CD1c-positive myeloid dendritic cell (primary cell): ENCODE measurements at regions not wholly inside any gene's neighbourhood (a gene's known extent, or its start where the extent isn't known, plus 50 kb on each side); places are given as distances from the start of the nearest gene placed in this dataset.
"Not testable (repeated sequence)": the region's sequence is repeated elsewhere in the genome, so short reads cannot be mapped to it uniquely, and the experiment has no call there.

Source experiments
- DNase-seq: peaks from one replicate; pipeline ENCODE4 v3.0.0-alpha.2; 2016; ENCODE audit errors: extremely low spot score

GRCh38 chr5:115469904-115470516 lies 74.6 kb downstream of the FEM1C start:
- DNase-seq: no peak

- no peak for DNase-seq
Measured at GRCh38 chr5:115467628-115468027, 76.9 kb downstream of the FEM1C start.

DNA sequence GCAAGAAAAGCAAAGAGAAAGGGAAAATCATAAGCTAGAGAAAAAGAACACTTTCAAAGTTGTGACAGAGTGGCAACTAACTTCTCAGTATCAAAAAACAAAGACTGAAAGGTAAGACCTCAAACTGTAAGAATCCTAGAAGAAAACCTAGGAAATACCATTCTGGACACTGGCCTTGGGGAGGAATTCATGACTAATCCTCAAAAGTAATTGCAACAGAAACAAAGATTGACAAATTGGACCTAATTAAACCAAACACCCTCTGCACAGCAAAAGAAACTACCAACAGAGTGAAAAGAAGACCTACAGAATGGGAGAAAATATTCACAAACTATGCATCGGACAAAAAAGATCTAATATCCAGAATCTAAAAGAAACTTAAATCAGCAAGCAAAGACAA lies 79.1 kb downstream of the FEM1C start:
- DNase-seq: no peak

GRCh38 chr5:115463983-115464382 lies 80.6 kb downstream of the FEM1C start:
- DNase-seq: no peak

- peak; percentile 33 for DNase-seq
Measured at GRCh38 chr5:115461506-115462290, 82.9 kb downstream of the FEM1C start.

GRCh38 chr5:115461093-115461492 lies 83.5 kb downstream of the FEM1C start:
- no peak for DNase-seq

- DNase-seq: peak; percentile 89
Measured at GRCh38 chr5:115460472-115460871, 84.1 kb downstream of the FEM1C start.

- DNase-seq: no peak
Measured at GRCh38 chr5:115459855-115460341, 84.7 kb downstream of the FEM1C start.

- peak; percentile 74 for DNase-seq
Measured at GRCh38 chr5:115458416-115458815, 86.2 kb downstream of the FEM1C start.

- DNase-seq: peak; percentile 24
Measured at GRCh38 chr5:115458003-115458409, 86.6 kb downstream of the FEM1C start.

GRCh38 chr5:115457571-115457970 lies 87.0 kb downstream of the FEM1C start:
- DNase-seq: no peak

DNA sequence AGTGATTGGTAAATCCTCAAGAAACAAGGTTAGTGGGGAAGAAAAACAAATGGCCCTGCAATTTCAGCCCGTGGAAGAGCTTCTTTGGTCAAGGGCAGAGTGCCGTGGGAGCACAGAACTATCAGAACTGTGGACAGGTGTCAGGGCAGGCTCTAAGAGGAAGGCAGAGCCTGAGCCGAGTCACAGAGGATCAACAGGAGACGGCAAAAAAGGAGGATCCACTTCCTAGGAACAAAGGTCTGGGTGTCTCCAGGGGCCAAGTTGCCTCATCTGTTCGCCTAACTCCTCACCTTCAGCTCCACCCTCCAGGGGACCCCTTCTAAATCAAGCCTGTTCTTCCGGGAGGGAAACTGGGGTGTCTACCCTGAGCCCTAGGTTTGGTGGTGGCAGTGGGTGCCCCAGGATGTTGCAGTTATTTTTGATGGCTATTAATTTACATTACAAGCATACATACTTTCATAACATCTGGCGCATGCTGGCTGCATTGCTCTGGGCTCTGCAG lies 88.0 kb downstream of the FEM1C start:
- DNase-seq: no peak

DNA sequence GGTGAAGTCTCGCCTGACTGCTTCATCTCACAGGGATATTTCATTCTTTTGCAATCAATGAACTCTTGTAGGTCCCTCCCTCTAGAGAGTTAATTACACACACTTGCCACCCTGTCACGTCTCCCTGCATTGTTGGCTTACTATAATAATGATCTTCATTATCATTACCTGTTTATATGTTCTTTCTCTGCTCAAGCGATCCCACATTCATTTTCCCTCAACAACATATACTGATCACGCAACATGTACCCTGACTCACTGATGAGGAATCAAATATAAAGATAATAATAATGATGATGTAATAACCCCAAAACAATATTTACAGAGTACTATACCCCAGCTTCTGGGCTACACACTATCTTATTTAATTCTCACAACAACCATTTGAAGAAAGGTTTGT lies 88.5 kb downstream of the FEM1C start:
- DNase-seq: no peak

DNA sequence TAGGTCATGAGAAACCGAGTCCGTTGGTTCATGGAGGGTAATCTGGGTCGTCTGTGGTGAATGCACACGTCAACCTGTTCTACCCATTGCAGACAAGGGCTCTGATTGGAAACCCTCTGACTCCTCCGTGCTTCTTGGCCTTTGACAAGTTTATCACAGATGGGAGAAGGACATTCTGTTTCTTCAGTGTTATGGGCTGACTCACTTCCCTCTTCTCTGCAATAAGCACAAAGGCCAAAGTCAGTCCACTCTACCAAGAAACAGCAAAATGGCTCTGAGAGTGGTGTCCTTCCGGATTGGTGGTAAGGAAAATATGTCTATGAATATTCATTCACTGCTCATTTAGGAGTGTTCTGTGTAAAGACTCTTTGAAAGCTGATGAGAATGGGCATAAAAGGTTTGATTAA lies 89.3 kb downstream of the FEM1C start:
- peak; percentile 52 for DNase-seq

DNA sequence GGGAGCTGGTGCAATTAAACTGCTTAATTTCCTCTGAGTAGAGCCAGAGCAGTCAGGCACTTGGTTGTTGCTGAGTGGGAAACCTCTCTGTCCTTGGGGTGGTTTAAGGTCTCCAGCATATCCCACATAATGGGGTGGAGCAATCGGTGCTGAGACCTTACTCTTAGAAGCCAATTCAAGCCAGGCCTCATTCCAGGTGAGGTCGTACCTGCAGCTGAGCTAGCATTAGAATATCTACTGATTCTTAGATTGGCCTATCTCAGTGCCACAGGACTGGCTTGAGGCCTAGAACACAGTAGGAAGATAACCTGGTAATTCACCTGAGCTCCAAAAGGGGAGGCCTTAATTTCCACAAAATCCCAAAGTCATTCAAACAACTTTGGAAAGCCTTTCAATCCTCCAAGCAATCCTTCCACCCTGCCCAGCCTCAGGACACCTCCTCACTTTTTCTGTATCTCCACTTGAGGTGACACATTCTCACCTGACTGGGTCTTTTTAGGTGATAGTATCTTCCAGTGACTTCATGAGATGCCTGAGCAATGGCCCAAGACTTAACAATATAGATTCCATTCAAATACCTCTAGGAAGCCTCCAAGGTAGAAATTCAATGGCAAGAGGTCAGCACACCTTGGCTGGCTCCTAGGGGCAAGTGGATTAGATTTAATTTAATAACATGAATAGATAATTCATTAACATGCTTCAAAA lies 91.0 kb downstream of the FEM1C start:
- DNase-seq: no peak

GRCh38 chr5:115452536-115453235 lies 91.9 kb downstream of the FEM1C start:
- no peak for DNase-seq

DNA sequence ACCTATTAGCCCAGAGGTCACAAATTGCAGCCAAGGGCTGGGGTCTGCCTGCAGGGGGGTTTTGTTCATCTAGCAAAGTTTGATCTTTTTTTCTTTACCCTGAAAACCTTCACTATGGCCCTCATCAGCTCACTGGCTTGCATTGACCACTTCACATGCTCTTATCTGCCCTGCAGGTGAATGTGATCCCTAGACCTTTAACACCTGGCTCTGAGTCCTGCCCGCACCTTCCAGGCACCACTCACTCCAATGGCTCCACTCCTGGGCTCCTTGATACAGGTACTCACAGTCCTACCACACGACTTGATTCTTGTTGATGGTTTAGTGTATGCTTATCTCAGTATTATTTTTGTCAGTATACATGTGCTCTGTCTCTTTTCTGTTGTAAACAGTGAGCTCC lies 92.5 kb downstream of the FEM1C start:
- no peak for DNase-seq

DNA sequence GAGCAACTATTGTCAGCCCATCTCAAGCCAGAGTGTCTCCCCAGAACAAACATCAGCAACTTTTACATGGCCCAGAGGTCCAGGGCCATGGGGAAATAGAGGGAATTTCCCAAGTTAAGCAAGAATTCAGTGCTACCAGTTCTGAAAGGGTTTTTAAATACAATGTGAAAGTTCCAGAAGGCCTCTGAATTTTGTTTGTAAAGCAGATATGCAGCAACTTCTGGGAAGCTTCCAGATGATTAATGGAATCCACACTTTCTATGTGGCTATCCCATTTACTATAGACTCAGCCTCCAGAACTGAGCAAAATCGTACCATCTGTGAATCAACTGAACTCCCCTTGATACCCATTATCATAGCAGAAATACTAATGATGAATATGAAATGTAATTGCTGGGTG lies 93.8 kb downstream of the FEM1C start:
- peak; percentile 75 for DNase-seq

DNA sequence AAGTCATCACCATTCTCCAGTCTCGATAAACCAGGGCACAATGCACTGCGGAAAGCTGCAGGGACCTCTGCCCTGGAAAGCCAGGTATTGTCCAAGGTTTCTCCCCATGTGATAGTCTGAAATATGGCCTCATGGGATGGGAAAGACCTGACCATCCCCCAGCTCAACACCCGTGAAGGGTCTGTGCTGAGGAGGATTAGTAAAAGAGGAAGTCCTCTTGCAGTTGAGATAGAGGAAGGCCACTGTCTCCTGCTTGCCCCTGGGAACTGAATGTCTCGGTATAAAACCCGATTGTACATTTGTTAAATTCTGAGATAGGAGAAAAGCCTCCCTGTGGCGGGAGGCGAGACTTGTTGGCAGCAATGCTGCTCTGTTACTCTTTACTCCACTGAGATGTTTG lies 95.9 kb downstream of the FEM1C start:
- DNase-seq: not testable (repeated sequence)

- DNase-seq: no peak
Measured at GRCh38 chr5:115440782-115441451, 103.7 kb downstream of the FEM1C start.

GRCh38 chr5:115439639-115440038 lies 104.9 kb downstream of the FEM1C start:
- DNase-seq: no peak
